ENCODE measurements at regions not wholly inside any gene's neighbourhood (a gene's known extent, or its start where the extent isn't known, plus 50 kb on each side); places are given as distances from the start of the nearest gene placed in this dataset.

- Histone ChIP-seq H3K27ac (no peak overlapping the region), H3K36me3 (no peaks in the 10 kb centered on the region), H3K4me1 (no peaks in the 10 kb centered on the region), H3K9me3 (no peaks in the 10 kb centered on the region), H3K4me3 (no peak overlapping the region), H3K27me3 (no peaks in the 10 kb centered on the region)
- ATAC-seq (no peak), DNase-seq (no peak)
- intact Hi-C loops (cut with DNase I; ENCODE audit: low total_unique reads), result loop anchor here (10.0 kb wide), 1 partner anchor 267 kb away; no protein-coding TSS in a partner anchor
- in situ Hi-C loops (cut with MboI; ENCODE audit: low sequenced_read_pairs in 4 of 4), result loop anchor here in 3 of 4 donors (10.0 to 25.0 kb wide), 3 partner anchors 274 to 377 kb away; no protein-coding TSS in a partner anchor
- TF ChIP-seq POLR2A (IDR thresholded peaks at IDR 0.05) (no peak), CTCF (IDR thresholded peaks at IDR 0.05 in 4 of 5, conservative IDR thresholded peaks at IDR 0.05 in 1 of 5) (no peak)
Measured at GRCh38 chr1:198087831-198088230, 69.0 kb upstream of the NEK7 start.

GRCh38 chr1:198088360-198089071 is 68.3 kb upstream of the NEK7 start:
- Histone ChIP-seq H3K9me3 (no peaks in the 10 kb centered on the region), H3K4me3 (no peak overlapping the region), H3K4me1 (no peaks in the 10 kb centered on the region), H3K27ac (no peak overlapping the region), H3K36me3 (no peaks in the 10 kb centered on the region), H3K27me3 (no peaks in the 10 kb centered on the region)
- ATAC-seq, result no peak
- intact Hi-C loops (cut with DNase I; ENCODE audit: low total_unique reads) (loop anchor here (10.0 kb wide), 1 partner anchor 266 kb away; no protein-coding TSS in a partner anchor), in situ Hi-C loops (cut with MboI; ENCODE audit: low sequenced_read_pairs in 4 of 4) (loop anchor here in 3 of 4 donors (10.0 to 25.0 kb wide), 3 partner anchors 274 to 376 kb away; no protein-coding TSS in a partner anchor)
- TF ChIP-seq POLR2A (IDR thresholded peaks at IDR 0.05), result no peak
- peak; percentile 23 to 61 (median 47) for TF ChIP-seq CTCF (IDR thresholded peaks at IDR 0.05 in 4 of 5, conservative IDR thresholded peaks at IDR 0.05 in 1 of 5)
- DNase-seq, result no peak

- in situ Hi-C loops (cut with MboI; ENCODE audit: low sequenced_read_pairs in 4 of 4), result loop anchor here in 3 of 4 donors (25.0 kb wide), 2 partner anchors 266 to 366 kb away; no protein-coding TSS in a partner anchor
- TF ChIP-seq CTCF (IDR thresholded peaks at IDR 0.05 in 4 of 5, conservative IDR thresholded peaks at IDR 0.05 in 1 of 5), result no peak
- no peak for TF ChIP-seq POLR2A (IDR thresholded peaks at IDR 0.05)
- intact Hi-C loops (cut with DNase I; ENCODE audit: low total_unique reads), result no loop called here
Measured at GRCh38 chr1:198096390-198096789, 60.4 kb upstream of the NEK7 start.

GRCh38 chr1:198099755-198100154 is 57.0 kb upstream of the NEK7 start:
- in situ Hi-C loops (cut with MboI; ENCODE audit: low sequenced_read_pairs in 4 of 4), result loop anchor here in 3 of 4 donors (25.0 kb wide), 2 partner anchors 263 to 363 kb away; no protein-coding TSS in a partner anchor
- ATAC-seq (no peak), DNase-seq (no peak)
- H3K36me3 ChIP-seq, result no peaks in the 10 kb centered on the region
- no peaks in the 10 kb centered on the region for H3K4me1 ChIP-seq
- H3K9me3 ChIP-seq, result no peaks in the 10 kb centered on the region
- H3K4me3 ChIP-seq, result no peak overlapping the region
- H3K27ac ChIP-seq, result no peak overlapping the region
- no peaks in the 10 kb centered on the region for H3K27me3 ChIP-seq
- intact Hi-C loops (cut with DNase I; ENCODE audit: low total_unique reads), result no loop called here
- TF ChIP-seq POLR2A (IDR thresholded peaks at IDR 0.05) (no peak), CTCF (IDR thresholded peaks at IDR 0.05 in 4 of 5, conservative IDR thresholded peaks at IDR 0.05 in 1 of 5) (no peak)

More at GRCh38 chr1:198096390-198096789, 60.4 kb upstream of the NEK7 start:
- Histone ChIP-seq H3K27me3 (no peaks in the 10 kb centered on the region), H3K9me3 (no peaks in the 10 kb centered on the region), H3K4me3 (no peak overlapping the region), H3K4me1 (no peaks in the 10 kb centered on the region), H3K36me3 (no peaks in the 10 kb centered on the region), H3K27ac (no peak overlapping the region)
- ATAC-seq (no peak), DNase-seq (no peak)
